HG02938 (cell line): ENCODE measurements at regions not wholly inside any gene's neighbourhood (a gene's known extent, or its start where the extent isn't known, plus 50 kb on each side); places are given as distances from the start of the nearest gene placed in this dataset.
"Not testable (repeated sequence)": the region's sequence is repeated elsewhere in the genome, so short reads cannot be mapped to it uniquely, and the experiment has no call there.

Experiments
- ATAC-seq: cut with Tn5 transposase; IDR thresholded peaks from one replicate; pipeline ENCODE4 v1.9.1; 2021; ENCODE audit warnings: mild to moderate bottlenecking, moderate library complexity; ENCODE audit not compliant: unreplicated experiment

DNA sequence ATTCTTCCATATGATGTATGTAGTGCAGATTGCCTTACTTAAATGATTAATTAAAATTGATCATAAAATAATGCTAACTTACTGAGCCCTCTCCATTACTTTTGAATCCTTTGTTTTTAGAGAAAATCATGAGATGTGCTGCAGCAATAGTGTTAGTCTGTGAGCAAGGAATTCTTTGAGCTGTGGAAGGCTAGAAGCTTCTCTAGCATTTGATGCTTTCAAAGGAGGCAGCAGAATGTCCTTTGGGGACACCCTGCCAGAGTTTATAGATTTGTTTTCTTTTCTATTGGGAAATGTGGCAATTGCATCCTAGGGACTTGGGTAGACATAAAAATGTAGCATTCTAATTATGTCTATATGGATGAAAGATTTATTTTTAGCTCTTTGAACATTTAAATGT is 284.1 kb upstream of the SMIM30 start:
- ATAC-seq: no peak

DNA sequence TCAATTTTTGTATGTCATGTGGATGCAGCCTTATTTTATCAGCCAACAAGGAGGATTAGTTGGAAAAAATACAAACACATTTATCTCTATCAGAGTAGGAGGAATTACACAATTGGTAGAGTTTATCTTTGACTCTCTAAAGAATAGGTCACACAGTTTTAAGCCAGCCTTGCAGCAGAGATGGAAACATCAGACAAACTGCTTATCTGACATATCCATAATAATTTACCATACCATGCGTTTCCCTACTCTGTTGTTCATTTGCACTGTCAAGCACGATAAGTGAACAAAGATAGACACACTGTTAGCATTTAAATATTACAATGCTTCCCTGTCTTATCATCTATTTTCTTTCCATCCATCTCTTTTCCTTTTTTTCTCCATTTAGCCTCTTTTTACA is 283.7 kb upstream of the SMIM30 start:
- ATAC-seq: no peak

DNA sequence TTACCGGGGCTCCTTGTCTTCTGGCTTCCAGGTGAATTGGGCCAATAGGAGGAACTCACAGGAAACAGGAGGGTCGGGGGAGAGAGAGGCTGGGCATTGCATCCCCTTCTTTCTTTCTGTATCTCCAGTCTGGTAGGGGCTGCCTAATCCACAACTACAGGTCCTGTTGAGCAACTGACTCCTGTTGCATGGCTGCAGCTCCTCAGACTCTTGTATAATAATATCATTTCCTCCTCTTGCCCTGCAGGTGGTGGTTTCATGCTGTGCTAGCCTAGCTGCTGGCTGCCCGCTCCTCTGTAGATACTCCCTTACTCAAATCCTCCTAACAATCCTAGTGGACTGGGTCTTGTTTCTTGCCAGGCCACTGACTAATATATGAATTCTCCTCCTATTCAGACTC is 276.5 kb upstream of the SMIM30 start:
- no peak for ATAC-seq

GRCh38 chr7:113392841-113393540 is 274.6 kb upstream of the SMIM30 start:
- ATAC-seq: no peak

- ATAC-seq: no peak
Measured at GRCh38 chr7:113392421-113392820, 274.1 kb upstream of the SMIM30 start.

DNA sequence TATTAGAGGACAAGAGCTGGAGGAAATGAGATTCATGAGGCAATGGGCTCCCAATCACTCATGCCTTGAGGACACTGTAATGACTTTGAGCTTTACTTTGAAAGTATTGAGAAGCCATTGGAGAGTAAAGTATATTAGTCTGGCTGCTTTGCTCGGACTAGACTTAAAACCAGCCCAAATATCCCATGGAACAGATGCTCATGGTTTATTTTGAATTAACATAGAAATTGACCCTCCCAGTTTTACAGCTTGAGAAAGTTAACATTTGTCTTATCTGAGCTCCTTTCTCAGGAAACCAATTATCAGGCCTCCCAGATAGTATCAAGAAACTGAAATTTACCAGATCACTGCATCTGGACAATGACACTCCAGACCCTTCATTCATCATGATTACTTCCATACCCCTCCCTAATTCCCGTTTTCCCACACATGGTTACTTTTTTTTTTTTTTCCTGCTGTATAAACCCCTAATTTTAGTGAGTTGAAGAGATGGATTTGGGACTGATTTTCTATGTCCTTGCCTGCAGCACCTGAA is 270.8 kb upstream of the SMIM30 start:
- no peak for ATAC-seq

GRCh38 chr7:113383638-113384037 is 265.3 kb upstream of the SMIM30 start:
- no peak for ATAC-seq

GRCh38 chr7:113379746-113380145 is 261.4 kb upstream of the SMIM30 start:
- no peak for ATAC-seq

- ATAC-seq: no peak
Measured at GRCh38 chr7:113374955-113375354, 256.6 kb upstream of the SMIM30 start.

DNA sequence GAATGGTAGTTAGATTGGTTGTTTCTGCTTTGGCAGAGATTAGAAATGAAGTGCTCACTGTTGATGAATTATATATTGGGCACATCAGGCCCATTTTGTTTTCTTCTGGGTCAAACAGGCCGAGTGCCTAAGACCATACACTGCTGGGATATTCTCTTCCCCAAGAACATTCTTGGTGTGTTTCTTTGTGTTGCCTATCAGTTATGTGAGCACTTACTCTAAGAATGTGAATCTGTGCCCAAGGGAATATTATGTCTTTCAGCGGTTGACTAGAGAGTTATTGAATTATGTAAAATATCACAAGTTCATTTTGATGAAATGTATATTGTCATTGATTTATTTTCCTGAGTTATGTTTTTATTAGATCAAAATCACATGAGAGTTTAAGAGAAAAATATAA is 255.5 kb upstream of the SMIM30 start:
- ATAC-seq: no peak

DNA sequence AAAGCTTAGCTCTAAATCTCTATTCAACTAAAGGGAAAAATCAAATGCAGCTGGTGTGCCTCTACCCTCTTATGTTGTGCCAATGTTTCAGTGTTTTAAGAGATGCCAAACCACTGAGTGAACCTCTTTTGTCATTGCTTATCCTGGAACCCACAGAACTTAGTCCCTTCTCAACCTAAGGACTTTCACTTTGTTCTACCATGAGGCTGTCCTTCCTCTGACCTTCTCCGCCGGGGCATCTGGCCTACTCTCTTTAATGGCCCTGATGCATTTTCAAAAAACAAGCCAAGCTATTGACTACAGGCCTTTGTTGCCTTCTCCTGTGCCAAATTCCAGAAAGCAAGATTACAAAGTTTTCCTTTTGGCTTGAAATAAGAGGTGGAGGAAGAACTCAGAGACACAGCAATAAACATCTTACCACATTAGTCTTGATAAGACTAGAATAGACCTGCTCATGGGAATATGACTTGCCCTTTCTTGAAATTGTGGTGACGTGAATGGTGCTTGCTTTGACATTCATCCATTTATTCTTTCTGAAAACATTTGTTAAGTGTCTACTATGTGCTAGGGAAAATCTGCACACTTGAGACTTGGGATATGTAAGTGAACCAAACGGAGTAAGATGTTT is 253.2 kb upstream of the SMIM30 start:
- no peak for ATAC-seq

- no peak for ATAC-seq
Measured at GRCh38 chr7:113370910-113371309, 252.6 kb upstream of the SMIM30 start.

GRCh38 chr7:113368256-113368655 is 249.9 kb upstream of the SMIM30 start:
- ATAC-seq: no peak

DNA sequence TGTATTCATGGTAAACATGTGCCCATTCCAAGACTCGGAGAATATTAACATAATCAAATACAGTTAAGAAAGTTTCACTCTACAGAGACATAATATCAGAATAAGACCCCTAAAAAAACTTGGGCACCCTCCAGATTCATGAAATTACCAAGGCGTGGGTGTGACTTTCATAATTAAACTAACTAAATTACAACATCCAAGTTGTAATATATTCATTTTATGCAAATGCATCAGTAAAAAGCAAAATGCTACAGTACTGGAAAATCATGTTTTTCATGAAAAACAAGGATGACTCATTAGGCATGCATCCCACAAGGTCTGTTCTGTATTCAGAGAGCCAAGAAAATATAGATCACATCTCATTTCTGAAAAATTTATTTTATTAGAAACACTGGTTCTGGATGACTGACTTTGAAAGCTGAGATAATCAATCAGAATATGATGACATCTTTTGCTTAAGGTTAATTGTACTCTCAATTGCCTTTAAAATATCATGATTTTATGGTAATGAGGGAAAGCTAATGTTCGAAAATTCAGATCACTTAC is 248.8 kb upstream of the SMIM30 start:
- ATAC-seq: no peak

GRCh38 chr7:113366122-113366521 is 247.8 kb upstream of the SMIM30 start:
- no peak for ATAC-seq

DNA sequence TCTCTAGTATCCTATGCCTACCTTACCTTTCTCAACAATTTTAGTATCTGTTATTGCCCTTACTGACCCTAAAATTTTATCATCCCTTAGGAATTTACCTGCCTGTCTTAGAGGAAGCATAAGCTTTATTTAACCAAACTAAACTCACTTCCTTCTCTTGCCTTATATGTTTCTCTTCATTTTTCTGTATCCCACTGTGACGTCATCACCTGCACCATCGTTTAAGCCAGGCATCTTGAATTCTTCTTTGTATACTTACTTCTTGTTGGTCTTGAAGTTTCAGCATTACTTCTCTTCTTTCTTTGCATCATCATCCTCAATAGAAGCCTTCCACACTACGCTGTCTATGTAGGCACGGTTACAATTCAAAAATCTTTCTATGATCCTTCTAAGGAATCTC is 231.0 kb upstream of the SMIM30 start:
- ATAC-seq: no peak

GRCh38 chr7:113339661-113340060 is 221.3 kb upstream of the SMIM30 start:
- ATAC-seq: no peak

GRCh38 chr7:113338071-113338696 is 219.8 kb upstream of the SMIM30 start:
- ATAC-seq: peak; percentile 85

DNA sequence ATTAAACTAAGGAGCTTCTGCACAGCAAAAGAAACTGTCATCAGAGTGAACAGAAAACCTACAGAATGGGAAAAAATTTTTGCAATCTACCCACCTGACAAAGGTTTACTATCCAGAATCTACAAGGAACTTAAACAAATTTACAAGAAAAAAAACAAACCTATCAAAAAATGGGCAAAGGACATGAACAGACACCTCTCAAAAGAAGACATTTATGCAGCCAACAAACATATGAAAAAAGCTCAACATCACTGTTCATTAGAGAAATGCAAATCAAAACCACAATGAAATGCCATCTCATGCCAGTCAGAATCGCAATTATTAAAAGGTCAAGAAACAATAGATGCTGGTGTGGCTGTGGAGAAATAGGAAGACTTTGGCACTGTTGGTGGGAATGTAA is 218.5 kb upstream of the SMIM30 start:
- ATAC-seq: not testable (repeated sequence)

DNA sequence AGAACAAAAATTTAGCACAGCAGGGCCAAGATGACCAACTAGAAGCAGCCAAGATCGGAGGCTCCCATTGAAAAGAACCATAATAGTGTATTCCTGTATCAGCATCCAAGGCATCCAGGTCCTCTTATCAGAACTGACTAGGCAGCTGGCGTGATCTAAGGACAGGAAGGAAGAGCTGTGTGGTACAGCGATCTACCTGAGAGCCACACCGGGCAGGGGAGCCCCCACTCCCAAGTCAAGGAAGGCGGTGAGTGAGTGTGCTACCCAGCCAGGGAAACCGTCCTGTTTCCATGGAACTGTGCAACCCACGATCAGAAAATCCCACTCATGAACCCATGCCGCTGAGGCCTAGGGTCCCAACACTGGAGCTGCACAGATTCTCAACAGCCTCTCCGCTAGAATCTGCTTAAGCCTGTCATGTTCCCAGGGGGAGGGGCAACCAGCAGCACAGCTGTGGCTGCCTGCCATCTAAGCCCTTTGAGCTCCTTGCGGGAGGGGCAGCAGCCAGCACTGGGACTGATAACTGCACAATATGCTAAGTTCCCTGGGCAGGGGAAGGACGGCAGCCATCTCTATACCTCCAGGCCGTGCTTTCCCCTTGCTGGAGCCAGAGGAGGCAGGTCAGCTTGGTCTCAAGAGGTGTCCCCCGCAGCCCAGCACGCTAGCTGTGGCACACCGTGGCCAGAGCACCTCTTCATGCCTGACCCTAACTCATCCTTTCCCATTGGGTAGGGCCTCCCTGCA is 213.0 kb upstream of the SMIM30 start:
- ATAC-seq: no peak

DNA sequence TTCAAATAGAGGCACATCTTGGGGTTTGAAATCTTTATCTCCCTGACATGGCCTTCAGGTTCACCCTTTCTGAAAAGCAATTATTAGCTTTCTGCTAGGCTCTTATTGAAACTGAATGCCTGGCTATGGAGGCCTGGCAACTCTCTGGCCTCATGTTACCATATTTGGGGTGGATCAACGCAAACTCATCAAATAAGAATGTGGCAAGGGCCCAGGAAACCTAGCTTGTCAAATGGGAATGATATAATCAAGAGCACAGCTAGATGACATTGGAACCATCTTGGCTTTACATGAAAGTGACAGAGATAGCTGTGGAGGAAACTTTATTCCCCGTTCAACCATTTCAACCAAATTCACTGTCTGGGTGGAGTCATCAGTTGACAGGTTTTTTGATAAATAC is 202.8 kb upstream of the SMIM30 start:
- ATAC-seq: no peak
